ENCODE measurements at regions not wholly inside any gene's neighbourhood (a gene's known extent, or its start where the extent isn't known, plus 50 kb on each side); places are given as distances from the start of the nearest gene placed in this dataset.

DNA sequence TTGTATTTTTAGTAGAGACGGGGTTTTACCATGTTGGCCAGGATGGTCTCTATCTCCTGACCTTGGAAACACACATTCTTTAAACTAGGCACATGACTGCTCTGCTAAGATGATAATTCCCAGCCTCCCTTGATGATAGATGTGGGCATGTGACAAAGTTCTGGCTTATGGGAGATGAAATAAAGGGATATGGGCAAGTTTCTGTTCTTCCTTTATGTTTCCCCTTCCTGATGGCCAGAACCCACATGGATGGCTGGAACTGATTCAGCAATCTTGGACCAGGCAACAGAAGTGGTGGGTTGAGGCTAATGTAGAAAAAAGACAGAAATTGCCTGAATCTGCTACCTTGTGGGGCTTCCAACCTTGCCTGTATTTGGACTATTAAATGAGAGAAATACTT is 60.7 kb upstream of the NRP1 start:
- DNase-seq = no peak

DNA sequence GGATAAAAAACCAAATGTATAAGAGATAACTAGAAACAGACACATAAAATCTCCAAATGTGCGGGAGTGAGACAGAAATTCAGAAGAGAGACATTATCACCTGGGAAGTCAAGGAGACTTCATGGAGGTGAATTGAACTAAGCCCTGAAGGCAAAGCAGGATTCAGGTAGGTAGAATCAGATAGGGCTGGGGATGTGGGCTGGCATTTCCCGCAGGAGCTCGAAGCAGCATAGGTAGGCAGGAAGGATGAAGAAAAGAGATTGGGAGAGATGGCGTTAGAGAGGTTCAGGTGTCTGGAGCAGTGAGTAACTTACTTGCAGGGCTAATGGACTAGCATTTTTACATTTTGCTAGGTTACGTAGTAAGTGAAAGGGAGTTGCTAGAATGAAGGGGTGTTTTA is 58.2 kb upstream of the NRP1 start:
- no peak for DNase-seq

DNA sequence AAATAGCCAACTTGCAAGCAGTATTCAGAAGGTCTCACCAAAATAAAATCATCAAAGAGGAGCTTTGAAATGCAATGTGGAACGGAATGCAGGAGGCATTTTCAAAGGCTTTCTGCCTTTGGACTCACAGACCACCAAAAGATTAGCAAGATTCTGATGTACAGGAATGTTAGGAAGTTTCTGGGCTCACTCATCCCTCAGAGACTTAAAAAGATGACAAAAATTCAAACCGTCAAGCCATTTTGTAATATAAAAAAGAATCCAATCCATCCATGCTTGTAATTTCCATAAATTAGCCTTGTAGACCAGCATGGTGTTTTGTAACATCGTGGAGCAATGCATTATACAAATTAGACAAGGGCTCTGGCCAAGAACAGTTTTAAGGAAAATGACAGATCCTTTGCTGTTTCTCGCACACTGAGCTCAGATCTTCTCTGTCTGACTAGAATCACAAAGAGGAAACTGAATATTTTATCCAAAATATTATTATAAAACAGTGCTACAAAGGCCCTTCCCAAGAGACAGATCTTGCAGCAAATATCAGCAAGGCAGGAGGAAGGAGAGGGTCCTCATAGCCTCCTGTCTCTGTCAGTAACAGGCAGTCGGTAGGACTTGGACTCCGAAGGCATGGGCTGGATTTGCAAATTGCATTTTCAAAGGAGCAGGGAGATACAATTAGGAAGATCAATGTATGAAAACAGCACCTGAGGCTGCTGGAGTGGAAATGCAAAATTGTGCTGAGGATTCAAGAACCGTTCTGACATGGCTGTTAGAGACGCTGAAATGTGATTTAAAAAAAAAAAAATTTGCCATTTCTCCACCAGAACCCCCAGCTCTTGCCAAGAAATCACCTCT is 57.4 kb upstream of the NRP1 start:
- no peak for DNase-seq

DNA sequence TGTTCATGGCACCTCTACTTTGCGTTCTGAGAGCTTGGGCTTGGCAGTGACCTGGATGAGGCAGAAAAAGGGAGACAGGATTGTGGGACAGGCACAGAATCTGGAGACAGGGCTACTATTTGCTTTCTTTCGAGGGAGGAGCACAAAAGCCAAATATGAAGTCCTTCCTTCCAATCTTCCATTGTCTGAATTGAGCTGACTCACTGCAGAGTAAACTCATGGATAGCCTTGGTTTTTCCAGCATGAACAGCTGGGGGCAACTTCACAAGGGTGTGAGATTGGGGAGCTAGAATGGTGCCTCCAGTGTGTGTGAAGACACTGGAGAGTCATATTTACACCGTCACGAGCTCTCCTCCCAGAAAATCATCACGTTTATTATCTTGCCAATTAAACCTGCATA is 55.6 kb upstream of the NRP1 start:
- no peak for DNase-seq

DNA sequence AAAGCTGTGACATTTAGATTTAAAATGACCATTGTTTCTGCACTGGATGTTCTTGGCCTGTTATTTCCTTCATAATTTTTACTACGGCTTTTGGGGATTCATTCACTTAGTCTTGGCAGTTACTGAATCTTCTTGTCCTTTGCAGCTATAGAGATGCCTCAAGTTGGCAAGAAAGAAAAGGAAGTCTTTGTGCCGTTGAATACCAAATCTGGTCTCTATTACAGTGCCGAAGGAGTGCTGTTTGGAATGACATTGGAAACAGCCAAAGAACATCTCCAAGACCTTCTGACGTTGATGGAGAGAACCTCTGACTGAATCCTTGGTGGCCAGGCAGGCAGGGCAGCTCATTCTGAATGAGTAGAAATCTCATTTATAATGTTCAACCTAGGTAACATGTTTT is 54.3 kb upstream of the NRP1 start:
- no peak for DNase-seq

GRCh38 chr10:33388382-33388781 is 53.9 kb upstream of the NRP1 start:
- no peak for DNase-seq

DNA sequence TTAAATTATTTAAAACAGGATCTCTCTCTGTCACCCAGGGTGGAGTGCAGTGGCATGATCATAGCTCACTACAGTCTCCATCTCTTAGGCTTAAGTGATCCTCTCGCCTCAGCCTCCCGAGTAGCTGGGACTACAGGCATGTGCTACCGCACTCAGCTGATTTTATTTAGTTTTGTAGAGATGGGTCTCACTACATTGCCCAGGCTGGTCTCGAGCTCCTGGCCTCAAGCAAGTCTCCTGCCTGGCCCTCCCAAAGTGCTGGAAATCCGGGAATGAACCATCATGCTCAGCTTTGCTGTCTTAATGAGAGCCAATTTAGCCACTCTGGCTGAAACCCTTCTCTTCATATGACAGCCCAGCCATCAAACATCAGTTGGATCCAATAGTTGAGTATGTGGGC is 53.3 kb upstream of the NRP1 start:
- no peak for DNase-seq

DNA sequence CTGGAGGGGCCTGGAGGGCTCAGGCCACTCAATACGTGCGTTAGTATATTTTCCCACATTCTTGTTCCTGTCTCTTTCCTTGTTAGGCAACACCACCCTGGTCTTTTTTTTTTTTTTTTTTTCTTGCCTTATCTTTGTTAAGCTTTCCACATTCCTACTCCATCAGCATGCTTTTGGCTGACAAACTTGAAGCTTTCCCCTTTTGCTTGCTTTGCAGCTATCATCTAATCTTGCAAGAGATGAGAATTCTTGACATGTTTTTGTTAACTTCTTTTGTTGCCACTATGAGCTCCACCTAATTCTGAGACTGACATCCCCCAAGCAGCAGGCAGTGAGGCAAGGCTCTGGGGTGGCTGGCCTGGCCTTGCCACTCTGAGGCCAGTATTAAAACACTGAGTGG is 52.5 kb upstream of the NRP1 start:
- DNase-seq = no peak

DNA sequence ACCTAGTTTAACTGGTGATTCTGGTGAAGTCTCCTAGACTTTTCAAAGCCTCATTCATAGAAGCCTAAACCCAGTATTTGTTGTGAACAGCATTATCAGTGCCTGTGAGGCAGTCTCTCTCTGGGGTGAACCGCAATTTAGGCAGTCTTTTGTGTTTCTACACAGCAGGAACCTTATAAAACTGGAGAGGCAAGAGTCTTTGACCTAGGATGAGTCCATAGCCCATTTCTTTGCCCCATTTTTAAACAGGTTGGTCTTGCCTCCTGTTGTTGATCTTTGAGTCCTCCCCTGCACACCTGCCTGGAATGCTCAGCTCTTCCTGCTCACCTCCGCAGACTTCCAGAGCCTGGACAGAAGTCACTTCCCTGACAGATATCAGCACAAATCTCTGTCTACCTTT is 51.2 kb upstream of the NRP1 start:
- DNase-seq = no peak

GRCh38 chr10:33385015-33385414 is 50.5 kb upstream of the NRP1 start:
- DNase-seq = no peak

Measured in activated CD4-positive, alpha-beta T cell treated with anti-CD3 and anti-CD28 coated beads, Interleukin-10, Interleukin-2, amounts not matched to agents 100 ng/mL and 50 ng/mL, durations not matched to agents 16 hours and 8 hours (primary cell).